Activated T-helper 2 cell treated with anti-CD3 and anti-CD28 coated beads, Interferon-gamma antibody, Interleukin-2, Interleukin-4, amounts not matched to agents 10 μg/mL and 5 μg/mL and 100 μg/mL, durations not matched to agents 14 hours and 24 hours and 36 hours (primary cell): ENCODE measurements at regions not wholly inside any gene's neighbourhood (a gene's known extent, or its start where the extent isn't known, plus 50 kb on each side); places are given as distances from the start of the nearest gene placed in this dataset.
"Not testable (repeated sequence)": the region's sequence is repeated elsewhere in the genome, so short reads cannot be mapped to it uniquely, and the experiment has no call there.

Source experiments
- DNase-seq: peaks from one replicate; pipeline ENCODE4 v3.0.0; 2021; ENCODE audit warnings: low spot score
- H3K27ac Mint-ChIP-seq: one replicate; pipeline ENCODE4 v1.8.0; 2021; ENCODE audit warnings: mixed read lengths
- H3K27me3 Mint-ChIP-seq: one replicate; pipeline ENCODE4 v1.8.0; 2021; ENCODE audit warnings: low read depth, mixed read lengths
- H3K36me3 Mint-ChIP-seq: one replicate; pipeline ENCODE4 v1.8.0; 2021; ENCODE audit warnings: low read depth, mixed read lengths
- H3K4me1 Mint-ChIP-seq: one replicate; pipeline ENCODE4 v1.8.0; 2021; ENCODE audit warnings: low read depth, mixed read lengths
- H3K4me3 Mint-ChIP-seq: one replicate; pipeline ENCODE4 v1.8.0; 2021; ENCODE audit warnings: low read depth, mild to moderate bottlenecking, moderate library complexity, mixed read lengths
- H3K9me3 Mint-ChIP-seq: one replicate; pipeline ENCODE4 v1.8.0; 2021; ENCODE audit warnings: mixed read lengths
- intact Hi-C: fragments of 100-400 bp; cut with micrococcal nuclease; formaldehyde crosslinking; loops from one replicate; pipeline ENCODE4 v1.15.1; 2023

DNA sequence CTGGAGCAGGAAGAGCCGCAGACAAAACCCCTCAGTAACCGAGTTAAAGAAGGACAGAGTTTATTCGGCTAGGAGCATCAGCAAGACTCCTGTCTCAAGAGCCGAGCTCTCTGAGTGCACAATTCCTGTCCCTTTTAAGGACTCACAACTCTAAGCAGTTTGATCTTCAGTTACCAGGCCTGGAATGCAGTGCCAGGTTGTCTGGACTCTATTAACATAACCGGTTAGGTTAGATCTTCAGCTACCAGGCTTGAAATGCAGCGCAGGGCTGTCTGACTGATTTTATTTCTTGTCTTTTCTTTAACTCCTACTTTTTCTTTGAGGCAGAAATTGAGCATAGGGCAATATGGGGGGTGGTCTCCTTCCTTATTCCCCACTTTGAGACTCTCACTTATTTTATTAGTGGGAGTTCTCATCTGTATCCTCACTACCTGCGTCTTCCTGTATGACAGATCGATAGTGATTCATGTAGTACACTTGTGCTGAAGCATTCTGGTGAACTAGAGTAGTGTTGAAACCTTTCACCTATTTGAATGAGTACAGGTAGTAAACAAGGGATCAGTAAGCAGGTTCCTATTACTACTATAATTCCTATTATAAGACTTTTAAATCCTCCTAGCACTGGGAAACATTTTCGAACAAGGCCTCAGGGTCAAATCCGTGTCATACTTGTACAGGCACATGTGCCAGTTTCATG is 325.0 kb downstream of the CGGBP1 start:
- Mint-ChIP-seq H3K4me1 (no peaks in the 10 kb centered on the region), H3K36me3 (no peaks in the 10 kb centered on the region), H3K9me3 (no peaks in the 10 kb centered on the region), H3K4me3 (no peak overlapping the region), H3K27ac (no peak overlapping the region), H3K27me3 (no peaks in the 10 kb centered on the region)
- DNase-seq = no peak
- intact Hi-C loops = no loop called here

- intact Hi-C loops = no loop called here
- no peak for DNase-seq
- Mint-ChIP-seq H3K4me3 (no peak overlapping the region), H3K9me3 (no peaks in the 10 kb centered on the region), H3K4me1 (no peaks in the 10 kb centered on the region), H3K27ac (no peak overlapping the region), H3K36me3 (no peaks in the 10 kb centered on the region), H3K27me3 (no peaks in the 10 kb centered on the region)
Observed at GRCh38 chr3:87732294-87732693, 326.5 kb downstream of the CGGBP1 start.

GRCh38 chr3:87727783-87728182 is 331.0 kb downstream of the CGGBP1 start:
- Mint-ChIP-seq H3K9me3 (no peaks in the 10 kb centered on the region), H3K4me3 (no peak overlapping the region), H3K4me1 (no peaks in the 10 kb centered on the region), H3K27me3 (no peaks in the 10 kb centered on the region), H3K27ac (no peak overlapping the region), H3K36me3 (no peaks in the 10 kb centered on the region)
- intact Hi-C loops = no loop called here
- no peak for DNase-seq

GRCh38 chr3:87719060-87719459 is 339.7 kb downstream of the CGGBP1 start:
- H3K27me3 Mint-ChIP-seq = no peaks in the 10 kb centered on the region
- H3K4me1 Mint-ChIP-seq = no peaks in the 10 kb centered on the region
- no peak overlapping the region for H3K4me3 Mint-ChIP-seq
- H3K36me3 Mint-ChIP-seq = no peaks in the 10 kb centered on the region
- intact Hi-C loops = no loop called here
- H3K9me3 Mint-ChIP-seq = no peaks in the 10 kb centered on the region
- no peak overlapping the region for H3K27ac Mint-ChIP-seq
- DNase-seq = no peak

- Mint-ChIP-seq H3K4me1 (no peaks in the 10 kb centered on the region), H3K27ac (no peak overlapping the region), H3K27me3 (no peaks in the 10 kb centered on the region), H3K36me3 (no peaks in the 10 kb centered on the region), H3K4me3 (no peak overlapping the region), H3K9me3 (no peaks in the 10 kb centered on the region)
- no peak for DNase-seq
- intact Hi-C loops = no loop called here
Observed at GRCh38 chr3:87710511-87710910, 348.3 kb downstream of the CGGBP1 start.

DNA sequence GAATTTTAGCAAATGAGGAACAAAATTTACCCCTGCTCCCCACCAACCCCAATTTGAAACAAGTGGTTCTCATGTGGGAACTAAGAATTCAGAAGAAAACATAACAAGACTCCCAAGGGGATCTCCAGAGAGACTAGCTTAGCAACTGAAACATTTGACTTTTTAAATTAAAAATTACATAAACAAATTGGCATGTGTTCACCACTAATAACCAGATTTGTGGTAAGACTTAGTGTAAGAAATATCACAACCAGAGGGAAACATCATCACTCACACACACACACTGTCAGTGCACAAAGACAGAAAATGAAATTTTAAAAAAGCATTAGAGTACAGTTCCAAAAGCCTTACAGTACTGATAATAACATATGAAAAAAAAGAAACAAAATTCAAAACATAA is 348.8 kb downstream of the CGGBP1 start:
- Mint-ChIP-seq H3K36me3 (no peaks in the 10 kb centered on the region), H3K4me3 (no peak overlapping the region), H3K27me3 (no peaks in the 10 kb centered on the region), H3K4me1 (no peaks in the 10 kb centered on the region), H3K9me3 (no peaks in the 10 kb centered on the region), H3K27ac (no peak overlapping the region)
- no peak for DNase-seq
- intact Hi-C loops = no loop called here

- intact Hi-C loops = no loop called here
- no peaks in the 10 kb centered on the region for H3K27me3 Mint-ChIP-seq
- H3K4me3 Mint-ChIP-seq = no peak overlapping the region
- no peak overlapping the region for H3K27ac Mint-ChIP-seq
- no peaks in the 10 kb centered on the region for H3K36me3 Mint-ChIP-seq
- no peaks in the 10 kb centered on the region for H3K9me3 Mint-ChIP-seq
- H3K4me1 Mint-ChIP-seq = no peaks in the 10 kb centered on the region
- DNase-seq = no peak
Observed at GRCh38 chr3:87706176-87706575, 352.6 kb downstream of the CGGBP1 start.

DNA sequence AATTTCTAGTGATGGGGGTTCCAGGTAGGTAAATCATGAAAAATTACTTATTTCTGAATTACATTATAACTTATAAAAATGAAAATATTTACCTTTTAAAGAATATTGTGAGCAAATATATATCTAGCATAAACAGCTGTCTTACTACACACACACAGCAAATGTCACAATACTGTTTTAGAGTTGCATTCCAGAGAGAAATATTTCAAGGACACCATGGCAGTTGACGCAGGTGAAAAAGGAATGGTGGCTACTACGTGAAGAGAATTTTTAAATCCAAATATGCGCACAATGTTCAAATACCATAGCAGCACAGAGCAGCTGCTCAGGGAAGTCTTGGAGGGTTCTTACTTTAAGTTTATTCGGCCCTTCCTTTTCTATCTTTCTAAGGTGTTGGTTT is 356.2 kb downstream of the CGGBP1 start:
- Mint-ChIP-seq H3K4me3 (no peak overlapping the region), H3K4me1 (no peaks in the 10 kb centered on the region), H3K27ac (no peak overlapping the region), H3K36me3 (no peaks in the 10 kb centered on the region), H3K9me3 (no peaks in the 10 kb centered on the region), H3K27me3 (no peaks in the 10 kb centered on the region)
- intact Hi-C loops = no loop called here
- DNase-seq = no peak

DNA sequence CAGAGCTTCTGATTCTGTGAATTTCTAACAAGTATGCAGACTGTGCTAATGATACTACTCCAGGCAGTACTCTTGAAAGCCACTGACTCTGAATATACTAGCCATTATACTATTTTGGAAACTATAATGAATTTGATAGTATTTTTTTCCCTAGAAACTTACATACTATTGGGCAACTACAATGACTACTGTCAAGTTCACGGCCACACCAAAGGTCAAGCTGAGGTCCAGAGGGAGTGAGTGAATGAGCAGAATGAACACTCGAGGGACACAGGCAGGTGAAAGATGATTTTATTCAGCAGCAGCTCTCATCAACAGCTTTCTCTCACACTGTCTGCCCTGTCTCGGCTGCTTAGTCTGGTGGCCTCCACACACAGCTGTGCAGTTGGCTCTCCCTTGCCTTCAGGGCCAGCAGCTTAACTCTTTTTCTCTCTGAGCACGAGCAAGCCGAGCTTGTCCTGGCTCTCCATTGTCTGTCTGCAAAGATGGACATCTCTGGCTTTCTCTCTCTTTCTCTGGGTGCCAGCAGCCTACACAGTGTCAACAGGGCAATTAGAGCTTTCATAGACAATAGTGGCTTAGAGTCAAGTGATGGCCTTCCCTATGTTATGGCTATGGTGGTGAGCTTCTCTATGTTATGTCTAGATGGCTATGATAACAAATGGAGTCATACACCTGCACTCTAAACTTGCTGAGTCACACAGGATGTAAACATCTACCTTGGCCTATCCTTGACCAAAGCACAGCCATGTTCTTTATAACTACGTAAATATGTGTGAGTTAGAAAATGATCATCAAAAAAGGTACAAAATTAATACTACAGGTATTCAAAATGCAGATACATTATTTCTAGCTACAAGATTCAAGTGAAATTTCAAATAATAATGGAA is 362.4 kb downstream of the CGGBP1 start:
- H3K27me3 Mint-ChIP-seq = no peaks in the 10 kb centered on the region
- no peak overlapping the region for H3K27ac Mint-ChIP-seq
- H3K4me3 Mint-ChIP-seq = no peak overlapping the region
- intact Hi-C loops = no loop called here
- H3K36me3 Mint-ChIP-seq = no peaks in the 10 kb centered on the region
- no peak for DNase-seq
- H3K4me1 Mint-ChIP-seq = no peaks in the 10 kb centered on the region
- no peaks in the 10 kb centered on the region for H3K9me3 Mint-ChIP-seq

- no peak for DNase-seq
- H3K27me3 Mint-ChIP-seq = no peaks in the 10 kb centered on the region
- H3K36me3 Mint-ChIP-seq = no peaks in the 10 kb centered on the region
- H3K4me1 Mint-ChIP-seq = no peaks in the 10 kb centered on the region
- H3K27ac Mint-ChIP-seq = no peak overlapping the region
- intact Hi-C loops = no loop called here
- no peaks in the 10 kb centered on the region for H3K9me3 Mint-ChIP-seq
- no peak overlapping the region for H3K4me3 Mint-ChIP-seq
Observed at GRCh38 chr3:87694678-87695077, 364.1 kb downstream of the CGGBP1 start.

DNA sequence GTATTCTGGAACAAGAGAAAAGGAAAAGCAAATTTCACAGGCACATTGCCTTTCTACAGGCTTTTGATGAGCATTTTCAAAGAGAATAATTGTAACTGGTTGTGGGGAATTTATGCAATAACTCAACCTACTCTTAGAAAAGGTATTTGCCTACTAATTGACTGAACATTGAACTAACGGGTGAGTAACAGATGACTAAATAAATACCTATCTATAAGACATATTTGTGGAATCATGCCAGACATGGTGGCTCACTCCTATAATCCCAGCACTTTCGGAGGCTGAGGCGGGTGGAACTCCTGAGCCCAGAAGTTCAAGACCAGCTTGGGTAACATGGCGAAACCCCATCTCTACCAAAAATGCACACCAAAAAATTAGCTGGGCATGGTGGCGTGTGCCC is 367.7 kb downstream of the CGGBP1 start:
- Mint-ChIP-seq H3K27me3 (no peaks in the 10 kb centered on the region), H3K36me3 (no peaks in the 10 kb centered on the region), H3K9me3 (no peaks in the 10 kb centered on the region), H3K4me1 (no peaks in the 10 kb centered on the region), H3K4me3 (no peak overlapping the region), H3K27ac (no peak overlapping the region)
- DNase-seq = no peak
- intact Hi-C loops = no loop called here

- DNase-seq, H3K4me1 Mint-ChIP-seq, H3K36me3 Mint-ChIP-seq, H3K27me3 Mint-ChIP-seq, intact Hi-C loops, H3K9me3 Mint-ChIP-seq, H3K27ac Mint-ChIP-seq, H3K4me3 Mint-ChIP-seq: not testable (repeated sequence)
Observed at GRCh38 chr3:87678984-87679660, 379.7 kb downstream of the CGGBP1 start.
